A549 (cell line): ENCODE measurements at regions not wholly inside any gene's neighbourhood (a gene's known extent, or its start where the extent isn't known, plus 50 kb on each side); places are given as distances from the start of the nearest gene placed in this dataset.

Experiments used
- ATAC-seq, 2 experiments: fragments of 200-7000 bp in 1 of 2; fragments of >200 bp in 1 of 2; cut with Nextera tagmentation in 1 of 2; cut with Tn5 transposase in 1 of 2; 3 replicates each; pipeline versions ENCODE4 v1.8.0 to v1.9.1; 2018 to 2020; ENCODE audit warnings: mild to moderate bottlenecking in 1 of 2, moderate library complexity in 1 of 2
- CTCF ChIA-PET: fragments of 300-600 bp; sonication (Branson Sonifier 250); formaldehyde crosslinking; extraction: SDS; loops from one replicate; lab custom pipeline; 2021; ENCODE audit warnings: antibody characterized with exemption, inconsistent platforms; lab: Yijun Ruan, JAX
- POLR2A ChIA-PET: fragments of 350-600 bp; formaldehyde crosslinking; extraction: SDS; loops from one replicate; lab custom pipeline; 2021; ENCODE audit warnings: antibody characterized with exemption, inconsistent platforms; lab: Yijun Ruan, JAX
- DNase-seq, 2 experiments: peaks; one replicate each; pipeline versions ENCODE4 v3.0.0 to v3.0.0-alpha.2; 2011 to 2016; ENCODE audit warnings: low read depth in 1 of 2, low spot score in 1 of 2
- FAIRE-seq: peaks from 2 replicates; lab custom pipeline; 2011; peaks lifted over from hg19 to GRCh38; lab: Jason Lieb, UNC
- H3K27ac ChIP-seq, 2 experiments: fragments of >200 bp; sonication (Bioruptor Twin); formaldehyde crosslinking; 3 replicates each; pipeline ENCODE4 v1.5.1; 2016 to 2017
- H3K4me1 ChIP-seq: fragments of >200 bp; sonication (Bioruptor Twin); formaldehyde crosslinking; 3 replicates; pipeline ENCODE4 v1.6.1; 2016
- H3K4me2 ChIP-seq: fragments of >200 bp; sonication (Bioruptor Twin); formaldehyde crosslinking; 3 replicates; pipeline ENCODE4 v1.6.1; 2016
- H3K4me3 ChIP-seq: fragments of >200 bp; sonication (Bioruptor Twin); formaldehyde crosslinking; 3 replicates; pipeline ENCODE4 v1.5.1; 2016
- H3K9me3 ChIP-seq: fragments of >200 bp; sonication (Bioruptor Twin); formaldehyde crosslinking; 3 replicates; pipeline ENCODE4 v1.6.1; 2016
- BCL3 ChIP-seq: fragments of >200 bp; sonication (Bioruptor Twin); formaldehyde crosslinking; IDR thresholded peaks from 3 replicates; pipeline ENCODE4 v1.6.1; 2016
- BHLHE40 ChIP-seq: IDR thresholded peaks from 2 replicates; pipeline ENCODE4 v1.6.1; 2012; ENCODE audit warnings: low read depth, low read length, inconsistent platforms
- CBX2 ChIP-seq: fragments of 200-600 bp; sonication (generic); IDR thresholded peaks from 2 replicates; pipeline ENCODE4 v1.6.1; 2016; ENCODE audit warnings: low read depth, mild to moderate bottlenecking, borderline replicate concordance
- CHD4 ChIP-seq: fragments of 200-600 bp; sonication (generic); IDR thresholded peaks from 2 replicates; pipeline ENCODE4 v1.6.1; 2016; ENCODE audit warnings: antibody characterized with exemption, mild to moderate bottlenecking, borderline replicate concordance
- CTCF ChIP-seq: fragments of >200 bp; sonication (Bioruptor Twin); formaldehyde crosslinking; IDR thresholded peaks from 3 replicates; pipeline ENCODE4 v1.5.1; 2016
- E2F6 ChIP-seq: IDR thresholded peaks from 2 replicates; pipeline ENCODE4 v1.6.1; 2012; ENCODE audit warnings: low read depth, borderline replicate concordance
- EHF ChIP-seq: fragments of 250-450 bp; sonication (Bioruptor Pico); IDR thresholded peaks from 2 replicates; pipeline ENCODE4 v1.5.0; 2020; ENCODE audit warnings: mild to moderate bottlenecking
- ELK1 ChIP-seq: fragments of 150-350 bp; IDR thresholded peaks from 2 replicates; pipeline ENCODE4 v1.6.1; 2014; ENCODE audit warnings: low read depth, mild to moderate bottlenecking, low read length
- ESRRA ChIP-seq: fragments of 150-350 bp; IDR thresholded peaks from 2 replicates; pipeline ENCODE4 v1.6.1; 2014; ENCODE audit warnings: mild to moderate bottlenecking, low read length, borderline replicate concordance
- FOSB ChIP-seq: fragments of 250-450 bp; sonication (Bioruptor Pico); IDR thresholded peaks from 2 replicates; pipeline ENCODE4 v1.5.0; 2020; ENCODE audit warnings: mild to moderate bottlenecking, moderate library complexity
- HDAC2 ChIP-seq: fragments of 200-600 bp; sonication (generic); IDR thresholded peaks from 2 replicates; pipeline ENCODE4 v1.6.1; 2016
- HES2 ChIP-seq: fragments of >200 bp; sonication (Bioruptor Twin); formaldehyde crosslinking; IDR thresholded peaks from 2 replicates; pipeline ENCODE4 v1.6.1; 2016
- HOXB13 ChIP-seq: fragments of 250-450 bp; sonication (Bioruptor Pico); IDR thresholded peaks from 2 replicates; pipeline ENCODE4 v1.5.0; 2020; ENCODE audit warnings: low read depth, mild to moderate bottlenecking, moderate library complexity
- JUN ChIP-seq, 2 experiments: fragments of >200 bp; sonication (Bioruptor Twin); formaldehyde crosslinking; IDR thresholded peaks; 2 replicates in 1 of 2; 3 replicates in 1 of 2; pipeline ENCODE4 v1.6.1; 2016 to 2017
- JUNB ChIP-seq: fragments of >200 bp; sonication (Bioruptor Twin); formaldehyde crosslinking; IDR thresholded peaks from 2 replicates; pipeline ENCODE4 v1.6.1; 2016
- KDM5A ChIP-seq: fragments of 200-600 bp; sonication (generic); IDR thresholded peaks from 2 replicates; pipeline ENCODE4 v1.6.1; 2016; ENCODE audit warnings: antibody characterized with exemption, mild to moderate bottlenecking
- MAZ ChIP-seq: fragments of 150-350 bp; IDR thresholded peaks from 2 replicates; pipeline ENCODE4 v1.6.1; 2014; ENCODE audit warnings: antibody characterized with exemption, low read depth, low read length, borderline replicate concordance
- MYC ChIP-seq: IDR thresholded peaks from 2 replicates; pipeline ENCODE4 v1.6.1; 2012; ENCODE audit warnings: mild to moderate bottlenecking, inconsistent platforms, low read length, improper control_type of control experiment, borderline replicate concordance
- NFE2L2 ChIP-seq: fragments of 150-350 bp; conservative IDR thresholded peaks from 2 replicates; pipeline ENCODE4 v1.6.1; 2014; ENCODE audit warnings: low read length
- PBX3 ChIP-seq: IDR thresholded peaks from 2 replicates; pipeline ENCODE4 v1.6.1; 2012
- PHF8 ChIP-seq: fragments of 200-600 bp; sonication (generic); IDR thresholded peaks from 2 replicates; pipeline ENCODE4 v1.6.1; 2016; ENCODE audit warnings: low read depth, mild to moderate bottlenecking, antibody characterized with exemption, moderate library complexity, borderline replicate concordance
- POLR2AphosphoS2 ChIP-seq: conservative IDR thresholded peaks from 2 replicates; pipeline ENCODE4 v1.6.1; 2012; ENCODE audit warnings: low read length, improper control_type of control experiment, inconsistent platforms
- RARB ChIP-seq: fragments of 250-450 bp; sonication (Bioruptor Pico); IDR thresholded peaks from 2 replicates; pipeline ENCODE4 v1.8.0; 2021; ENCODE audit warnings: mild to moderate bottlenecking, moderate library complexity
- REST ChIP-seq: fragments of 200-600 bp; sonication (generic); IDR thresholded peaks from 2 replicates; pipeline ENCODE4 v1.6.1; 2016; ENCODE audit warnings: antibody characterized with exemption, mild to moderate bottlenecking, moderate library complexity
- RFX5 ChIP-seq: fragments of 450-650 bp; IDR thresholded peaks from 2 replicates; pipeline ENCODE4 v1.7.1; 2014; ENCODE audit warnings: antibody characterized with exemption, mild to moderate bottlenecking, moderate library complexity
- SREBF2 ChIP-seq: fragments of 450-650 bp; IDR thresholded peaks from 2 replicates; pipeline ENCODE4 v1.6.1; 2014; ENCODE audit warnings: mild to moderate bottlenecking, moderate library complexity
- TFCP2L1 ChIP-seq: fragments of 250-450 bp; sonication (Bioruptor Pico); IDR thresholded peaks from 2 replicates; pipeline ENCODE4 v1.5.0; 2021; ENCODE audit warnings: mild to moderate bottlenecking
- ZC3H11A ChIP-seq: fragments of 450-650 bp; IDR thresholded peaks from 2 replicates; pipeline ENCODE4 v1.6.1; 2014; ENCODE audit warnings: antibody characterized with exemption, mild to moderate bottlenecking
- WGBS: methylation state at CpG from one replicate; pipeline ENCODE4 v1.1.6; 2017; ENCODE audit errors: missing lambda C conversion rate; 5-methylcytosine and 5-hydroxymethylcytosine counted together

GRCh38 chr9:85216601-85217000 is 525.2 kb downstream of the AGTPBP1 start:
- ChIA-PET CTCF (no interaction called here), POLR2A (no interaction called here)
- Histone ChIP-seq H3K27ac (no peak overlapping the region), H3K4me3 (no peak overlapping the region), H3K9me3 (no peaks in the 10 kb centered on the region), H3K4me2 (no peak overlapping the region), H3K4me1 (no peaks in the 10 kb centered on the region)
- DNase-seq (no peak), ATAC-seq (no peak), FAIRE-seq (no peak)
- 32% methylated on average over 6 of the region's 6 CpGs for WGBS
- TF ChIP-seq HDAC2 (no peak), MAZ (no peak), EHF (CRISPR knock-in tag) (no peak), HOXB13 (CRISPR knock-in tag) (no peak), FOSB (CRISPR knock-in tag) (no peak), JUN (IDR thresholded peaks at IDR 0.05) (no peak), BHLHE40 (no peak), REST (no peak), CBX2 (no peak), TFCP2L1 (no peak), CHD4 (no peak), PHF8 (no peak), JUNB (no peak), MYC (no peak), POLR2AphosphoS2 (no peak), BCL3 (no peak), ZC3H11A (no peak)

- ChIA-PET CTCF (no interaction called here), POLR2A (no interaction called here)
- H3K27ac ChIP-seq, result no peak overlapping the region
- no peak for DNase-seq
- FAIRE-seq, result no peak
- TF ChIP-seq JUNB (no peak), CTCF (no peak), KDM5A (no peak), HES2 (no peak), RFX5 (no peak), SREBF2 (no peak), E2F6 (no peak), ELK1 (no peak), NFE2L2 (no peak), MYC (no peak), ESRRA (no peak), RARB (CRISPR knock-in tag) (no peak), FOSB (CRISPR knock-in tag) (no peak), HDAC2 (no peak), PBX3 (no peak)
- TF ChIP-seq, all 56 proteins: peak for 0
- Histone ChIP-seq H3K9me3 (no peaks in the 10 kb centered on the region), H3K4me2 (no peak overlapping the region), H3K4me3 (no peak overlapping the region), H3K4me1 (no peaks in the 10 kb centered on the region)
- no peak for ATAC-seq
Measured at GRCh38 chr9:85215961-85216360, 525.8 kb downstream of the AGTPBP1 start.
